PC-9 (cell line): ENCODE measurements at regions not wholly inside any gene's neighbourhood (a gene's known extent, or its start where the extent isn't known, plus 50 kb on each side); places are given as distances from the start of the nearest gene placed in this dataset.

Source experiments
- EZH2 ChIP-seq: fragments of 200-600 bp; sonication (generic); IDR thresholded peaks from 2 replicates; pipeline ENCODE4 v1.8.0; 2017; ENCODE audit warnings: antibody characterized with exemption, low read depth
- TF ChIP-seq, protein P1 (sequence below): fragments of 200-600 bp; sonication (generic); conservative IDR thresholded peaks from 2 replicates; pipeline ENCODE4 v1.6.1; 2017; ENCODE audit warnings: mixed run types, antibody characterized with exemption, mild to moderate bottlenecking, moderate library complexity

GRCh38 chr21:28253961-28254360 is 738.7 kb downstream of the LTN1 start:
- TF ChIP-seq, protein P1, sequence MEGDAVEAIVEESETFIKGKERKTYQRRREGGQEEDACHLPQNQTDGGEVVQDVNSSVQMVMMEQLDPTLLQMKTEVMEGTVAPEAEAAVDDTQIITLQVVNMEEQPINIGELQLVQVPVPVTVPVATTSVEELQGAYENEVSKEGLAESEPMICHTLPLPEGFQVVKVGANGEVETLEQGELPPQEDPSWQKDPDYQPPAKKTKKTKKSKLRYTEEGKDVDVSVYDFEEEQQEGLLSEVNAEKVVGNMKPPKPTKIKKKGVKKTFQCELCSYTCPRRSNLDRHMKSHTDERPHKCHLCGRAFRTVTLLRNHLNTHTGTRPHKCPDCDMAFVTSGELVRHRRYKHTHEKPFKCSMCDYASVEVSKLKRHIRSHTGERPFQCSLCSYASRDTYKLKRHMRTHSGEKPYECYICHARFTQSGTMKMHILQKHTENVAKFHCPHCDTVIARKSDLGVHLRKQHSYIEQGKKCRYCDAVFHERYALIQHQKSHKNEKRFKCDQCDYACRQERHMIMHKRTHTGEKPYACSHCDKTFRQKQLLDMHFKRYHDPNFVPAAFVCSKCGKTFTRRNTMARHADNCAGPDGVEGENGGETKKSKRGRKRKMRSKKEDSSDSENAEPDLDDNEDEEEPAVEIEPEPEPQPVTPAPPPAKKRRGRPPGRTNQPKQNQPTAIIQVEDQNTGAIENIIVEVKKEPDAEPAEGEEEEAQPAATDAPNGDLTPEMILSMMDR: no peak
- TF ChIP-seq EZH2: no peak
